ENCODE measurements at regions not wholly inside any gene's neighbourhood (a gene's known extent, or its start where the extent isn't known, plus 50 kb on each side); places are given as distances from the start of the nearest gene placed in this dataset.
"Not testable (repeated sequence)": the region's sequence is repeated elsewhere in the genome, so short reads cannot be mapped to it uniquely, and the experiment has no call there.

- no peak overlapping the region for H3K27ac ChIP-seq (ENCODE audit: low read depth in 2 of 2, low read length in 1 of 2)
- H3K9me3 ChIP-seq (ENCODE audit: control insufficient read depth in 2 of 2, insufficient read depth in 1 of 2, low read depth in 1 of 2, low read length in 1 of 2) = no peaks in the 10 kb centered on the region
- no peaks in the 10 kb centered on the region for H3K36me3 ChIP-seq (ENCODE audit: control insufficient read depth in 2 of 2, insufficient read depth in 2 of 2, low read length in 1 of 2)
- H3K4me1 ChIP-seq (ENCODE audit: control insufficient read depth in 2 of 2, insufficient read depth in 2 of 2, low read length in 1 of 2) = no peaks in the 10 kb centered on the region
- H3K27me3 ChIP-seq (ENCODE audit: control insufficient read depth in 1 of 2, insufficient read depth in 2 of 2, low read length in 2 of 2) = no peaks in the 10 kb centered on the region
- H3K4me3 ChIP-seq (ENCODE audit: low read depth in 1 of 2, low read length in 2 of 2) = no peak overlapping the region
These were observed 155.5 kb upstream of the ROPN1 start for GRCh38 chr3:124147429-124147828.

- H3K9me3 ChIP-seq (ENCODE audit: control insufficient read depth in 2 of 2, insufficient read depth in 1 of 2, low read depth in 1 of 2, low read length in 1 of 2) = no peaks in the 10 kb centered on the region
- H3K36me3 ChIP-seq (ENCODE audit: control insufficient read depth in 2 of 2, insufficient read depth in 2 of 2, low read length in 1 of 2) = no peaks in the 10 kb centered on the region
- H3K4me3 ChIP-seq (ENCODE audit: low read depth in 1 of 2, low read length in 2 of 2) = no peak overlapping the region
- no peaks in the 10 kb centered on the region for H3K27me3 ChIP-seq (ENCODE audit: control insufficient read depth in 1 of 2, insufficient read depth in 2 of 2, low read length in 2 of 2)
- H3K27ac ChIP-seq (ENCODE audit: low read depth in 2 of 2, low read length in 1 of 2) = no peak overlapping the region
- H3K4me1 ChIP-seq (ENCODE audit: control insufficient read depth in 2 of 2, insufficient read depth in 2 of 2, low read length in 1 of 2) = no peaks in the 10 kb centered on the region
- WGBS, 2 donors = 87 to 89% methylated on average over 2 of the region's 2 CpGs
These were observed 156.0 kb upstream of the ROPN1 start for GRCh38 chr3:124147946-124148345.

- H3K4me3 ChIP-seq (ENCODE audit: low read depth in 1 of 2, low read length in 2 of 2) = no peak overlapping the region
- H3K27me3 ChIP-seq (ENCODE audit: control insufficient read depth in 1 of 2, insufficient read depth in 2 of 2, low read length in 2 of 2) = no peaks in the 10 kb centered on the region
- H3K9me3 ChIP-seq (ENCODE audit: control insufficient read depth in 2 of 2, insufficient read depth in 1 of 2, low read depth in 1 of 2, low read length in 1 of 2) = no peaks in the 10 kb centered on the region
- no peaks in the 10 kb centered on the region for H3K4me1 ChIP-seq (ENCODE audit: control insufficient read depth in 2 of 2, insufficient read depth in 2 of 2, low read length in 1 of 2)
- no peak overlapping the region for H3K27ac ChIP-seq (ENCODE audit: low read depth in 2 of 2, low read length in 1 of 2)
- no peaks in the 10 kb centered on the region for H3K36me3 ChIP-seq (ENCODE audit: control insufficient read depth in 2 of 2, insufficient read depth in 2 of 2, low read length in 1 of 2)
- 93 to 95% methylated on average over 1 of the region's 1 CpG for WGBS, 2 donors
These were observed 157.2 kb upstream of the ROPN1 start for GRCh38 chr3:124149081-124149480.

- no peaks in the 10 kb centered on the region for H3K27me3 ChIP-seq (ENCODE audit: control insufficient read depth in 1 of 2, insufficient read depth in 2 of 2, low read length in 2 of 2)
- no peaks in the 10 kb centered on the region for H3K4me1 ChIP-seq (ENCODE audit: control insufficient read depth in 2 of 2, insufficient read depth in 2 of 2, low read length in 1 of 2)
- H3K36me3 ChIP-seq (ENCODE audit: control insufficient read depth in 2 of 2, insufficient read depth in 2 of 2, low read length in 1 of 2) = no peaks in the 10 kb centered on the region
- H3K4me3 ChIP-seq (ENCODE audit: low read depth in 1 of 2, low read length in 2 of 2) = no peak overlapping the region
- WGBS, 2 donors = 47 to 56% methylated on average over 3 of the region's 3 CpGs
- no peak overlapping the region for H3K27ac ChIP-seq (ENCODE audit: low read depth in 2 of 2, low read length in 1 of 2)
- H3K9me3 ChIP-seq (ENCODE audit: control insufficient read depth in 2 of 2, insufficient read depth in 1 of 2, low read depth in 1 of 2, low read length in 1 of 2) = no peaks in the 10 kb centered on the region
These were observed 157.8 kb upstream of the ROPN1 start for GRCh38 chr3:124149771-124150170.

GRCh38 chr3:124152891-124153290, 161.0 kb upstream of the ROPN1 start:
- H3K36me3 ChIP-seq (ENCODE audit: control insufficient read depth in 2 of 2, insufficient read depth in 2 of 2, low read length in 1 of 2); H3K9me3 ChIP-seq (ENCODE audit: control insufficient read depth in 2 of 2, insufficient read depth in 1 of 2, low read depth in 1 of 2, low read length in 1 of 2); H3K27me3 ChIP-seq (ENCODE audit: control insufficient read depth in 1 of 2, insufficient read depth in 2 of 2, low read length in 2 of 2); H3K4me3 ChIP-seq (ENCODE audit: low read depth in 1 of 2, low read length in 2 of 2); H3K4me1 ChIP-seq (ENCODE audit: control insufficient read depth in 2 of 2, insufficient read depth in 2 of 2, low read length in 1 of 2); H3K27ac ChIP-seq (ENCODE audit: low read depth in 2 of 2, low read length in 1 of 2): not testable (repeated sequence)
- WGBS, 2 donors = 96 to 100% methylated on average over 1 of the region's 1 CpG

- H3K27ac ChIP-seq (ENCODE audit: low read depth in 2 of 2, low read length in 1 of 2) = no peak overlapping the region
- no peaks in the 10 kb centered on the region for H3K27me3 ChIP-seq (ENCODE audit: control insufficient read depth in 1 of 2, insufficient read depth in 2 of 2, low read length in 2 of 2)
- no peaks in the 10 kb centered on the region for H3K4me1 ChIP-seq (ENCODE audit: control insufficient read depth in 2 of 2, insufficient read depth in 2 of 2, low read length in 1 of 2)
- H3K36me3 ChIP-seq (ENCODE audit: control insufficient read depth in 2 of 2, insufficient read depth in 2 of 2, low read length in 1 of 2) = no peaks in the 10 kb centered on the region
- no peak overlapping the region for H3K4me3 ChIP-seq (ENCODE audit: low read depth in 1 of 2, low read length in 2 of 2)
- no peaks in the 10 kb centered on the region for H3K9me3 ChIP-seq (ENCODE audit: control insufficient read depth in 2 of 2, insufficient read depth in 1 of 2, low read depth in 1 of 2, low read length in 1 of 2)
- WGBS, 2 donors = 40 to 56% methylated on average over 6 of the region's 6 CpGs
These were observed 165.2 kb upstream of the ROPN1 start for GRCh38 chr3:124156866-124157712.

GRCh38 chr3:124157748-124158147, 165.8 kb upstream of the ROPN1 start:
- 61 to 62% methylated on average over 3 of the region's 3 CpGs for WGBS, 2 donors
- Histone ChIP-seq H3K4me1 (ENCODE audit: control insufficient read depth in 2 of 2, insufficient read depth in 2 of 2, low read length in 1 of 2) (no peaks in the 10 kb centered on the region), H3K9me3 (ENCODE audit: control insufficient read depth in 2 of 2, insufficient read depth in 1 of 2, low read depth in 1 of 2, low read length in 1 of 2) (no peaks in the 10 kb centered on the region), H3K4me3 (ENCODE audit: low read depth in 1 of 2, low read length in 2 of 2) (no peak overlapping the region), H3K36me3 (ENCODE audit: control insufficient read depth in 2 of 2, insufficient read depth in 2 of 2, low read length in 1 of 2) (no peaks in the 10 kb centered on the region), H3K27me3 (ENCODE audit: control insufficient read depth in 1 of 2, insufficient read depth in 2 of 2, low read length in 2 of 2) (no peaks in the 10 kb centered on the region), H3K27ac (ENCODE audit: low read depth in 2 of 2, low read length in 1 of 2) (no peak overlapping the region)

GRCh38 chr3:124158168-124158881, 166.4 kb upstream of the ROPN1 start:
- WGBS, 2 donors = 71 to 75% methylated on average over 5 of the region's 5 CpGs
- Histone ChIP-seq H3K36me3 (ENCODE audit: control insufficient read depth in 2 of 2, insufficient read depth in 2 of 2, low read length in 1 of 2) (no peaks in the 10 kb centered on the region), H3K9me3 (ENCODE audit: control insufficient read depth in 2 of 2, insufficient read depth in 1 of 2, low read depth in 1 of 2, low read length in 1 of 2) (no peaks in the 10 kb centered on the region), H3K4me3 (ENCODE audit: low read depth in 1 of 2, low read length in 2 of 2) (no peak overlapping the region), H3K27ac (ENCODE audit: low read depth in 2 of 2, low read length in 1 of 2) (no peak overlapping the region), H3K27me3 (ENCODE audit: control insufficient read depth in 1 of 2, insufficient read depth in 2 of 2, low read length in 2 of 2) (no peaks in the 10 kb centered on the region), H3K4me1 (ENCODE audit: control insufficient read depth in 2 of 2, insufficient read depth in 2 of 2, low read length in 1 of 2) (no peaks in the 10 kb centered on the region)

- Histone ChIP-seq H3K27me3 (ENCODE audit: control insufficient read depth in 1 of 2, insufficient read depth in 2 of 2, low read length in 2 of 2) (no peaks in the 10 kb centered on the region), H3K4me3 (ENCODE audit: low read depth in 1 of 2, low read length in 2 of 2) (no peak overlapping the region), H3K27ac (ENCODE audit: low read depth in 2 of 2, low read length in 1 of 2) (no peak overlapping the region), H3K9me3 (ENCODE audit: control insufficient read depth in 2 of 2, insufficient read depth in 1 of 2, low read depth in 1 of 2, low read length in 1 of 2) (no peaks in the 10 kb centered on the region), H3K36me3 (ENCODE audit: control insufficient read depth in 2 of 2, insufficient read depth in 2 of 2, low read length in 1 of 2) (no peaks in the 10 kb centered on the region), H3K4me1 (ENCODE audit: control insufficient read depth in 2 of 2, insufficient read depth in 2 of 2, low read length in 1 of 2) (no peaks in the 10 kb centered on the region)
- 77 to 83% methylated on average over 2 of the region's 2 CpGs for WGBS, 2 donors
These were observed 169.5 kb upstream of the ROPN1 start for GRCh38 chr3:124161448-124161847.

- H3K9me3 ChIP-seq (ENCODE audit: control insufficient read depth in 2 of 2, insufficient read depth in 1 of 2, low read depth in 1 of 2, low read length in 1 of 2) = no peaks in the 10 kb centered on the region
- no peaks in the 10 kb centered on the region for H3K4me1 ChIP-seq (ENCODE audit: control insufficient read depth in 2 of 2, insufficient read depth in 2 of 2, low read length in 1 of 2)
These were observed 171.8 kb upstream of the ROPN1 start for GRCh38 chr3:124163689-124164088.

More at GRCh38 chr3:124163689-124164088, 171.8 kb upstream of the ROPN1 start:
- no peak overlapping the region for H3K27ac ChIP-seq (ENCODE audit: low read depth in 2 of 2, low read length in 1 of 2)
- H3K4me3 ChIP-seq (ENCODE audit: low read depth in 1 of 2, low read length in 2 of 2) = no peak overlapping the region
- no peaks in the 10 kb centered on the region for H3K27me3 ChIP-seq (ENCODE audit: control insufficient read depth in 1 of 2, insufficient read depth in 2 of 2, low read length in 2 of 2)
- H3K36me3 ChIP-seq (ENCODE audit: control insufficient read depth in 2 of 2, insufficient read depth in 2 of 2, low read length in 1 of 2) = no peaks in the 10 kb centered on the region
